ENCODE measurements at regions not wholly inside any gene's neighbourhood (a gene's known extent, or its start where the extent isn't known, plus 50 kb on each side); places are given as distances from the start of the nearest gene placed in this dataset.

- H3K9me3 ChIP-seq (ENCODE audit: insufficient read depth, low read length, severe bottlenecking), result no peaks in the 10 kb centered on the region
- no peaks in the 10 kb centered on the region for H3K36me3 ChIP-seq (ENCODE audit: insufficient read depth, low read length)
- H3K4me2 ChIP-seq (ENCODE audit: insufficient read depth, low read length), result no peak overlapping the region
- H4K20me1 ChIP-seq (ENCODE audit: insufficient read depth, low read length), result no peaks in the 10 kb centered on the region
- H2AFZ ChIP-seq (ENCODE audit: low read depth, low read length), result no peak overlapping the region
- ATAC-seq (ENCODE audit: insufficient read depth, low read depth) (no peak), DNase-seq (no peak)
- no peak overlapping the region for H3K9ac ChIP-seq (ENCODE audit: low read depth, low read length)
- no peaks in the 10 kb centered on the region for H3K4me1 ChIP-seq (ENCODE audit: insufficient read depth, low read length)
- H3K4me3 ChIP-seq (ENCODE audit: low read depth in 1 of 2, low read length in 2 of 2), result no peak overlapping the region
- no peaks in the 10 kb centered on the region for H3K79me2 ChIP-seq (ENCODE audit: insufficient read depth, low read length)
- TF ChIP-seq CTCF (IDR thresholded peaks at IDR 0.05; ENCODE audit: borderline replicate concordance, extremely low read depth, low read length, poor library complexity, severe bottlenecking), result no peak
- no peak for TF ChIP-seq EZH2 (IDR thresholded peaks at IDR 0.05; ENCODE audit: borderline replicate concordance, low read depth, low read length, severe bottlenecking)
- H3K27ac ChIP-seq (ENCODE audit: low read length), result no peak overlapping the region
- H3K27me3 ChIP-seq (ENCODE audit: insufficient read depth, low read length, poor library complexity), result no peaks in the 10 kb centered on the region
Observed at GRCh38 chr9:94198414-94198813, 60.7 kb upstream of the ZNF169 start.

GRCh38 chr9:94199776-94200175, 59.3 kb upstream of the ZNF169 start:
- Histone ChIP-seq H3K4me1 (ENCODE audit: insufficient read depth, low read length) (no peaks in the 10 kb centered on the region), H2AFZ (ENCODE audit: low read depth, low read length) (no peak overlapping the region), H4K20me1 (ENCODE audit: insufficient read depth, low read length) (no peaks in the 10 kb centered on the region), H3K4me2 (ENCODE audit: insufficient read depth, low read length) (no peak overlapping the region), H3K9me3 (ENCODE audit: insufficient read depth, low read length, severe bottlenecking) (no peaks in the 10 kb centered on the region), H3K79me2 (ENCODE audit: insufficient read depth, low read length) (no peaks in the 10 kb centered on the region), H3K4me3 (ENCODE audit: low read depth in 1 of 2, low read length in 2 of 2) (no peak overlapping the region), H3K27ac (ENCODE audit: low read length) (no peak overlapping the region), H3K27me3 (ENCODE audit: insufficient read depth, low read length, poor library complexity) (no peaks in the 10 kb centered on the region), H3K36me3 (ENCODE audit: insufficient read depth, low read length) (no peaks in the 10 kb centered on the region), H3K9ac (ENCODE audit: low read depth, low read length) (no peak overlapping the region)
- DNase-seq, result no peak
- ATAC-seq (ENCODE audit: insufficient read depth, low read depth), result no peak
- TF ChIP-seq EZH2 (IDR thresholded peaks at IDR 0.05; ENCODE audit: borderline replicate concordance, low read depth, low read length, severe bottlenecking) (no peak), CTCF (IDR thresholded peaks at IDR 0.05; ENCODE audit: borderline replicate concordance, extremely low read depth, low read length, poor library complexity, severe bottlenecking) (no peak)

GRCh38 chr9:94204174-94204573, 54.9 kb upstream of the ZNF169 start:
- TF ChIP-seq EZH2 (IDR thresholded peaks at IDR 0.05; ENCODE audit: borderline replicate concordance, low read depth, low read length, severe bottlenecking) (no peak), CTCF (IDR thresholded peaks at IDR 0.05; ENCODE audit: borderline replicate concordance, extremely low read depth, low read length, poor library complexity, severe bottlenecking) (no peak)
- Histone ChIP-seq H3K36me3 (ENCODE audit: insufficient read depth, low read length) (no peaks in the 10 kb centered on the region), H2AFZ (ENCODE audit: low read depth, low read length) (no peak overlapping the region), H3K4me2 (ENCODE audit: insufficient read depth, low read length) (no peak overlapping the region), H3K27me3 (ENCODE audit: insufficient read depth, low read length, poor library complexity) (no peaks in the 10 kb centered on the region), H3K9ac (ENCODE audit: low read depth, low read length) (no peak overlapping the region), H3K79me2 (ENCODE audit: insufficient read depth, low read length) (no peaks in the 10 kb centered on the region), H3K9me3 (ENCODE audit: insufficient read depth, low read length, severe bottlenecking) (no peaks in the 10 kb centered on the region), H4K20me1 (ENCODE audit: insufficient read depth, low read length) (no peaks in the 10 kb centered on the region), H3K27ac (ENCODE audit: low read length) (no peak overlapping the region), H3K4me3 (ENCODE audit: low read depth in 1 of 2, low read length in 2 of 2) (no peak overlapping the region), H3K4me1 (ENCODE audit: insufficient read depth, low read length) (no peaks in the 10 kb centered on the region)
- ATAC-seq (ENCODE audit: insufficient read depth, low read depth), result no peak
- no peak for DNase-seq

- H3K4me1 ChIP-seq (ENCODE audit: insufficient read depth, low read length), result no peaks in the 10 kb centered on the region
- H3K27ac ChIP-seq (ENCODE audit: low read length), result no peak overlapping the region
- no peak for TF ChIP-seq EZH2 (IDR thresholded peaks at IDR 0.05; ENCODE audit: borderline replicate concordance, low read depth, low read length, severe bottlenecking)
- no peak for TF ChIP-seq CTCF (IDR thresholded peaks at IDR 0.05; ENCODE audit: borderline replicate concordance, extremely low read depth, low read length, poor library complexity, severe bottlenecking)
- no peak overlapping the region for H3K4me3 ChIP-seq (ENCODE audit: low read depth in 1 of 2, low read length in 2 of 2)
- no peaks in the 10 kb centered on the region for H3K9me3 ChIP-seq (ENCODE audit: insufficient read depth, low read length, severe bottlenecking)
- no peaks in the 10 kb centered on the region for H3K27me3 ChIP-seq (ENCODE audit: insufficient read depth, low read length, poor library complexity)
- H3K4me2 ChIP-seq (ENCODE audit: insufficient read depth, low read length), result no peak overlapping the region
- DNase-seq (no peak), ATAC-seq (ENCODE audit: insufficient read depth, low read depth) (no peak)
- H3K79me2 ChIP-seq (ENCODE audit: insufficient read depth, low read length), result no peaks in the 10 kb centered on the region
- H3K9ac ChIP-seq (ENCODE audit: low read depth, low read length), result no peak overlapping the region
- no peak overlapping the region for H2AFZ ChIP-seq (ENCODE audit: low read depth, low read length)
- H3K36me3 ChIP-seq (ENCODE audit: insufficient read depth, low read length), result no peaks in the 10 kb centered on the region
- no peaks in the 10 kb centered on the region for H4K20me1 ChIP-seq (ENCODE audit: insufficient read depth, low read length)
Observed at GRCh38 chr9:94207781-94208180, 51.3 kb upstream of the ZNF169 start.

Data from DND-41 (cell line).